GM12878 (cell line): ENCODE measurements at regions not wholly inside any gene's neighbourhood (a gene's known extent, or its start where the extent isn't known, plus 50 kb on each side); places are given as distances from the start of the nearest gene placed in this dataset.

Experiments used
- ATAC-seq: fragments of 200-7000 bp; cut with Tn5 transposase; 3 replicates; pipeline ENCODE4 v1.9.1; 2020; ENCODE audit warnings: mild to moderate bottlenecking, moderate library complexity
- BruUV-seq: library from RNA; stranded (reverse); fragments of 400-500 nt; replicated peaks from 2 replicates; lab custom pipeline; 2021; lab: Mats Ljungman, UMichigan
- CTCF ChIA-PET: fragments of 300-600 bp; sonication (Branson Sonifier 250); formaldehyde crosslinking; extraction: SDS; loops from one replicate; lab custom pipeline; 2021; ENCODE audit warnings: inconsistent platforms; lab: Yijun Ruan, JAX
- POLR2A ChIA-PET: fragments of 350-600 bp; formaldehyde crosslinking; extraction: SDS; loops from one replicate; lab custom pipeline; 2021; ENCODE audit warnings: inconsistent platforms; lab: Charles Lee
- RAD21 ChIA-PET: fragments of 300-600 bp; sonication (Branson Sonifier 250); formaldehyde crosslinking; loops from one replicate; lab custom pipeline; 2023; ENCODE audit warnings: antibody characterized with exemption; ENCODE audit not compliant: unreplicated experiment; lab: Charles Lee
- SMC1A ChIA-PET: fragments of 300-600 bp; sonication (Branson Sonifier 250); formaldehyde crosslinking; loops from one replicate; lab custom pipeline; 2023; ENCODE audit not compliant: unreplicated experiment, uncharacterized antibody; lab: Charles Lee
- DNase-seq: peaks from one replicate; pipeline ENCODE4 v3.0.0-alpha.2; 2011; ENCODE audit warnings: low read depth, low spot score
- FAIRE-seq: peaks from 3 replicates; lab custom pipeline; 2011; peaks lifted over from hg19 to GRCh38; lab: Jason Lieb, UNC
- H2AFZ ChIP-seq: 2 replicates; pipeline ENCODE4 v1.6.0; 2011; ENCODE audit warnings: low read depth, low read length, control low read depth; ENCODE audit not compliant: control insufficient read depth
- H3K27ac ChIP-seq: 2 replicates; pipeline ENCODE4 v1.5.1; 2011; ENCODE audit warnings: control low read depth; ENCODE audit not compliant: control insufficient read depth, insufficient read depth
- H3K27me3 ChIP-seq, 2 experiments: replicated peaks in 1 of 2; 2 replicates each; pipeline versions ENCODE4 v1.6.0 to v1.6.1; 2011; ENCODE audit warnings: low read length in 1 of 2; ENCODE audit not compliant: control insufficient read depth in 2 of 2, insufficient read depth in 2 of 2
- H3K36me3 ChIP-seq, 2 experiments: 2 replicates each; pipeline ENCODE4 v1.5.1; 2011; ENCODE audit warnings: low read length in 1 of 2; ENCODE audit not compliant: control insufficient read depth in 2 of 2, insufficient read depth in 2 of 2
- H3K4me1 ChIP-seq: 2 replicates; pipeline ENCODE4 v1.6.1; 2011; ENCODE audit warnings: mild to moderate bottlenecking, low read length, moderate library complexity, mixed read lengths; ENCODE audit not compliant: control insufficient read depth, insufficient read depth
- H3K4me2 ChIP-seq: 2 replicates; pipeline ENCODE4 v1.6.0; 2011; ENCODE audit warnings: control low read depth; ENCODE audit not compliant: control insufficient read depth, insufficient read depth
- H3K4me3 ChIP-seq: fragments of 200-600 bp; sonication (generic); 2 replicates; pipeline ENCODE4 v1.5.1; 2016
- H3K79me2 ChIP-seq: 2 replicates; pipeline ENCODE4 v1.6.0; 2011; ENCODE audit warnings: low read length; ENCODE audit not compliant: control insufficient read depth, insufficient read depth
- H3K9ac ChIP-seq: 2 replicates; pipeline ENCODE4 v1.8.0; 2011; ENCODE audit warnings: low read length, control low read depth, mixed read lengths; ENCODE audit not compliant: control insufficient read depth, insufficient read depth
- H3K9me3 ChIP-seq: replicated peaks from 3 replicates; pipeline ENCODE4 v1.5.1; 2011; ENCODE audit warnings: mild to moderate bottlenecking, low read length; ENCODE audit not compliant: control insufficient read depth, insufficient read depth
- H4K20me1 ChIP-seq: 2 replicates; pipeline ENCODE4 v1.6.0; 2011; ENCODE audit not compliant: control insufficient read depth, insufficient read depth
- ASH2L ChIP-seq: fragments of 300-600, 200-600 bp; sonication (generic); IDR thresholded peaks from 2 replicates; pipeline ENCODE4 v1.6.1; 2017; ENCODE audit warnings: low read depth, mild to moderate bottlenecking, borderline replicate concordance
- MYC ChIP-seq: IDR thresholded peaks from 2 replicates; pipeline ENCODE4 v1.6.1; 2011; ENCODE audit warnings: mild to moderate bottlenecking, low read length, moderate library complexity, inconsistent platforms; ENCODE audit not compliant: insufficient read depth, insufficient replicate concordance, insufficient read length, severe bottlenecking
- RBBP5 ChIP-seq: fragments of 200-600 bp; sonication (generic); conservative IDR thresholded peaks from 2 replicates; pipeline ENCODE4 v1.6.1; 2016
- SIN3A ChIP-seq: IDR thresholded peaks from 2 replicates; pipeline ENCODE4 v1.6.1; 2012; ENCODE audit warnings: low read depth, low read length, improper control_type of control experiment
- SP1 ChIP-seq: IDR thresholded peaks from one replicate; pipeline ENCODE4 v1.6.1; 2011; ENCODE audit warnings: low read depth, low read length
- SPI1 ChIP-seq: IDR thresholded peaks from 2 replicates; pipeline ENCODE4 v1.6.1; 2011; ENCODE audit warnings: low read depth, mild to moderate bottlenecking, low read length, moderate library complexity, borderline replicate concordance; ENCODE audit not compliant: insufficient read depth
- SUZ12 ChIP-seq: fragments of 200-600 bp; sonication (generic); IDR thresholded peaks from one replicate; pipeline ENCODE4 v1.6.1; 2018; ENCODE audit warnings: antibody characterized with exemption, mild to moderate bottlenecking; ENCODE audit not compliant: unreplicated experiment
- TCF12 ChIP-seq: IDR thresholded peaks from 2 replicates; pipeline ENCODE4 v1.6.1; 2011; ENCODE audit warnings: low read depth, mild to moderate bottlenecking, low read length
- in situ Hi-C: fragments of 300-500 bp; cut with MboI; formaldehyde crosslinking; loops from 9 replicates; pipeline ENCODE4 v1.14.3; 2018; ENCODE audit warnings: mixed read lengths
- intact Hi-C: fragments of 100-400 bp; cut with micrococcal nuclease; formaldehyde crosslinking; loops from one replicate; pipeline ENCODE4 v1.14.2; 2022; ENCODE audit not compliant: unreplicated experiment
- TF ChIP-seq, protein P1 (sequence below): fragments of 450-650 bp; conservative IDR thresholded peaks from 2 replicates; pipeline ENCODE4 v1.6.1; 2017; ENCODE audit warnings: mild to moderate bottlenecking, moderate library complexity
- TF ChIP-seq, protein P2 (sequence below): IDR thresholded peaks from 2 replicates; pipeline ENCODE4 v1.6.1; 2011; ENCODE audit warnings: mild to moderate bottlenecking, low read depth, low read length, moderate library complexity; ENCODE audit not compliant: insufficient replicate concordance
- TF ChIP-seq, protein P3 (sequence below), 3 experiments: IDR thresholded peaks in 2 of 3; conservative IDR thresholded peaks in 1 of 3; 2 replicates each; pipeline ENCODE4 v1.5.1; 2011; ENCODE audit warnings: low read depth in 3 of 3, low read length in 3 of 3, mild to moderate bottlenecking in 3 of 3, control low read depth in 2 of 3, moderate library complexity in 2 of 3, inconsistent platforms in 1 of 3, mixed read lengths in 1 of 3; ENCODE audit not compliant: control insufficient read depth in 2 of 3, insufficient read depth in 1 of 3; ENCODE audit errors: extremely low read depth in 1 of 3
- TF ChIP-seq, protein P4 (sequence below): fragments of 450-650 bp; IDR thresholded peaks from 2 replicates; pipeline ENCODE4 v1.6.1; 2018; ENCODE audit warnings: mild to moderate bottlenecking, low read depth, moderate library complexity; ENCODE audit not compliant: partially characterized antibody

DNA sequence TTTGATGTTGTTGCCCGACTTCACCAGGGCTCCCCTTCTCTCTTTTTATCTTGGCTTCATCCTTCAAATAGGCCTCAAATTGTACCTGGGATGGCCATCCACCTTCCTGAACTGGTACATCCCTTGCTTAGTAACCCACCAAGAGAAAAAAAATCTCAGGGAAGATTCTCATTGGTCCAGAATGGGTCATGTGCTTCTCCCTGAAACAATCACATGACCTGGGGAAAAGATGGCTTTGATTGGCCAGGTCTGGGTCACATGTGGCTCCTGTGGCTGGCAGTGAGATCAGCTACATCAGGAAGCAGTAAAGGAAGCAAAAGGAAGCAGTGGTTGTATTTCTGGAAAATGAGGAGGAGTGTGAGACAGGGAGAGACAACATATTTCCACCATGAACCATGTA lies 540.2 kb downstream of the MIAT start (continued):
- no peak for TF ChIP-seq SIN3A
- TF ChIP-seq, protein P1, sequence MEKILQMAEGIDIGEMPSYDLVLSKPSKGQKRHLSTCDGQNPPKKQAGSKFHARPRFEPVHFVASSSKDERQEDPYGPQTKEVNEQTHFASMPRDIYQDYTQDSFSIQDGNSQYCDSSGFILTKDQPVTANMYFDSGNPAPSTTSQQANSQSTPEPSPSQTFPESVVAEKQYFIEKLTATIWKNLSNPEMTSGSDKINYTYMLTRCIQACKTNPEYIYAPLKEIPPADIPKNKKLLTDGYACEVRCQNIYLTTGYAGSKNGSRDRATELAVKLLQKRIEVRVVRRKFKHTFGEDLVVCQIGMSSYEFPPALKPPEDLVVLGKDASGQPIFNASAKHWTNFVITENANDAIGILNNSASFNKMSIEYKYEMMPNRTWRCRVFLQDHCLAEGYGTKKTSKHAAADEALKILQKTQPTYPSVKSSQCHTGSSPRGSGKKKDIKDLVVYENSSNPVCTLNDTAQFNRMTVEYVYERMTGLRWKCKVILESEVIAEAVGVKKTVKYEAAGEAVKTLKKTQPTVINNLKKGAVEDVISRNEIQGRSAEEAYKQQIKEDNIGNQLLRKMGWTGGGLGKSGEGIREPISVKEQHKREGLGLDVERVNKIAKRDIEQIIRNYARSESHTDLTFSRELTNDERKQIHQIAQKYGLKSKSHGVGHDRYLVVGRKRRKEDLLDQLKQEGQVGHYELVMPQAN: no peak
- TF ChIP-seq SP1: no peak
- TF ChIP-seq MYC: no peak

DNA sequence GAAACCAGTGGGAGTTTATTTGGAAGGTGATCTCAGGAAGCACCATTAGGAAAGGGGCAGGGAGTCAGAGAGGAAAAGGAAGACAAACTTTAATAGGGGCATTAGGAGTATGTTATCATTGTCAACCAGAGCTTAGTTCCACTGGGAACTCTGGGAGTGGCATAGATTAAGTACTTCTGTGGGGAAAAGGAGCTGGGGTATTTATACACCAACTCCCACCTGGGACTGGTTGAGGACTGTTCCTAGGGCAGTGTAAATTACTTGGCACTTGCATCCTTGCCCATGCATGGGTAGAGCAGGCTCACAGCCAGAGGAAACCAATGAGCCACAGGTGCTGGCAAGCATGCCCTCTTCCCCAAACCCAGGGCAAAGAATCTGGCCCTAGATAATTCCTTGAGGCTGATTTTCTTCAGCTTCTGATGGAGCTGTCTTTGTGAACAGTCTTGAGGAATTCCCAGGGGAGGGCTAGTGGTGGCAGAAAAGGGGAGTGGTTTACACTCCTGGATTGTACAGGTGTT lies 541.2 kb downstream of the MIAT start:
- FAIRE-seq (no peak), DNase-seq (no peak), ATAC-seq (no peak)
- no peaks in the 10 kb centered on the region for H3K36me3 ChIP-seq
- no peaks in the 10 kb centered on the region for H3K4me1 ChIP-seq
- no peak overlapping the region for H3K4me3 ChIP-seq
- no peaks in the 10 kb centered on the region for H3K27me3 ChIP-seq
- H3K27ac ChIP-seq: no peak overlapping the region
- no peak overlapping the region for H3K9ac ChIP-seq
- H4K20me1 ChIP-seq: no peaks in the 10 kb centered on the region
- in situ Hi-C loops (no loop called here), intact Hi-C loops (no loop called here)
- H3K9me3 ChIP-seq: no peaks in the 10 kb centered on the region; the same call in 2 of the 3 replicates
- no TSS peak for BruUV-seq
- ChIA-PET CTCF (no interaction called here), POLR2A (no interaction called here), SMC1A (no interaction called here), RAD21 (no interaction called here)
- no peak overlapping the region for H3K4me2 ChIP-seq
- no peaks in the 10 kb centered on the region for H3K79me2 ChIP-seq
- H2AFZ ChIP-seq: no peak overlapping the region
- TF ChIP-seq, protein P2, sequence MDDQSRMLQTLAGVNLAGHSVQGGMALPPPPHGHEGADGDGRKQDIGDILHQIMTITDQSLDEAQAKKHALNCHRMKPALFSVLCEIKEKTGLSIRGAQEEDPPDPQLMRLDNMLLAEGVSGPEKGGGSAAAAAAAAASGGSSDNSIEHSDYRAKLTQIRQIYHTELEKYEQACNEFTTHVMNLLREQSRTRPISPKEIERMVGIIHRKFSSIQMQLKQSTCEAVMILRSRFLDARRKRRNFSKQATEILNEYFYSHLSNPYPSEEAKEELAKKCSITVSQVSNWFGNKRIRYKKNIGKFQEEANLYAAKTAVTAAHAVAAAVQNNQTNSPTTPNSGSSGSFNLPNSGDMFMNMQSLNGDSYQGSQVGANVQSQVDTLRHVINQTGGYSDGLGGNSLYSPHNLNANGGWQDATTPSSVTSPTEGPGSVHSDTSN: no peak
- no peak for TF ChIP-seq ASH2L
- TF ChIP-seq, protein P3, sequence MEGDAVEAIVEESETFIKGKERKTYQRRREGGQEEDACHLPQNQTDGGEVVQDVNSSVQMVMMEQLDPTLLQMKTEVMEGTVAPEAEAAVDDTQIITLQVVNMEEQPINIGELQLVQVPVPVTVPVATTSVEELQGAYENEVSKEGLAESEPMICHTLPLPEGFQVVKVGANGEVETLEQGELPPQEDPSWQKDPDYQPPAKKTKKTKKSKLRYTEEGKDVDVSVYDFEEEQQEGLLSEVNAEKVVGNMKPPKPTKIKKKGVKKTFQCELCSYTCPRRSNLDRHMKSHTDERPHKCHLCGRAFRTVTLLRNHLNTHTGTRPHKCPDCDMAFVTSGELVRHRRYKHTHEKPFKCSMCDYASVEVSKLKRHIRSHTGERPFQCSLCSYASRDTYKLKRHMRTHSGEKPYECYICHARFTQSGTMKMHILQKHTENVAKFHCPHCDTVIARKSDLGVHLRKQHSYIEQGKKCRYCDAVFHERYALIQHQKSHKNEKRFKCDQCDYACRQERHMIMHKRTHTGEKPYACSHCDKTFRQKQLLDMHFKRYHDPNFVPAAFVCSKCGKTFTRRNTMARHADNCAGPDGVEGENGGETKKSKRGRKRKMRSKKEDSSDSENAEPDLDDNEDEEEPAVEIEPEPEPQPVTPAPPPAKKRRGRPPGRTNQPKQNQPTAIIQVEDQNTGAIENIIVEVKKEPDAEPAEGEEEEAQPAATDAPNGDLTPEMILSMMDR (IDR thresholded peaks at IDR 0.05 in 2 of 3, conservative IDR thresholded peaks at IDR 0.05 in 1 of 3; ENCODE audit: control insufficient read depth in 2 of 3, extremely low read depth in 1 of 3, insufficient read depth in 1 of 3, low read depth in 3 of 3, low read length in 3 of 3): no peak
- TF ChIP-seq, protein P4, sequence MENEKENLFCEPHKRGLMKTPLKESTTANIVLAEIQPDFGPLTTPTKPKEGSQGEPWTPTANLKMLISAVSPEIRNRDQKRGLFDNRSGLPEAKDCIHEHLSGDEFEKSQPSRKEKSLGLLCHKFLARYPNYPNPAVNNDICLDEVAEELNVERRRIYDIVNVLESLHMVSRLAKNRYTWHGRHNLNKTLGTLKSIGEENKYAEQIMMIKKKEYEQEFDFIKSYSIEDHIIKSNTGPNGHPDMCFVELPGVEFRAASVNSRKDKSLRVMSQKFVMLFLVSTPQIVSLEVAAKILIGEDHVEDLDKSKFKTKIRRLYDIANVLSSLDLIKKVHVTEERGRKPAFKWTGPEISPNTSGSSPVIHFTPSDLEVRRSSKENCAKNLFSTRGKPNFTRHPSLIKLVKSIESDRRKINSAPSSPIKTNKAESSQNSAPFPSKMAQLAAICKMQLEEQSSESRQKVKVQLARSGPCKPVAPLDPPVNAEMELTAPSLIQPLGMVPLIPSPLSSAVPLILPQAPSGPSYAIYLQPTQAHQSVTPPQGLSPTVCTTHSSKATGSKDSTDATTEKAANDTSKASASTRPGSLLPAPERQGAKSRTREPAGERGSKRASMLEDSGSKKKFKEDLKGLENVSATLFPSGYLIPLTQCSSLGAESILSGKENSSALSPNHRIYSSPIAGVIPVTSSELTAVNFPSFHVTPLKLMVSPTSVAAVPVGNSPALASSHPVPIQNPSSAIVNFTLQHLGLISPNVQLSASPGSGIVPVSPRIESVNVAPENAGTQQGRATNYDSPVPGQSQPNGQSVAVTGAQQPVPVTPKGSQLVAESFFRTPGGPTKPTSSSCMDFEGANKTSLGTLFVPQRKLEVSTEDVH: no peak
- TF ChIP-seq SUZ12: no peak
- no peak for TF ChIP-seq TCF12
- TF ChIP-seq RBBP5: no peak
- no peak for TF ChIP-seq SPI1
